Endothelial cell of umbilical vein (primary cell): ENCODE measurements at regions not wholly inside any gene's neighbourhood (a gene's known extent, or its start where the extent isn't known, plus 50 kb on each side); places are given as distances from the start of the nearest gene placed in this dataset.
"Not testable (repeated sequence)": the region's sequence is repeated elsewhere in the genome, so short reads cannot be mapped to it uniquely, and the experiment has no call there.

Experiments
- BruUV-seq: library from RNA; stranded (reverse); fragments of 400-500 nt; replicated peaks from 2 replicates; lab custom pipeline; 2021; lab: Mats Ljungman, UMichigan
- CTCF ChIA-PET: fragments of 300-600, 350-600 bp; sonication (Branson Sonifier 250); formaldehyde crosslinking; loops from one replicate; lab custom pipeline; 2021; ENCODE audit warnings: antibody characterized with exemption, inconsistent platforms; lab: Charles Lee
- POLR2A ChIA-PET: fragments of 300-600, 350-600 bp; sonication (Branson Sonifier 250); formaldehyde crosslinking; loops from one replicate; lab custom pipeline; 2021; ENCODE audit warnings: antibody characterized with exemption, inconsistent platforms; lab: Charles Lee
- DNase-seq: peaks from one replicate; pipeline ENCODE4 v3.0.0-alpha.2; 2011; ENCODE audit warnings: low read depth, low spot score
- FAIRE-seq: peaks from 2 replicates; lab custom pipeline; 2011; peaks lifted over from hg19 to GRCh38; lab: Jason Lieb, UNC
- H2AFZ ChIP-seq: 2 replicates; pipeline ENCODE4 v1.6.0; 2012; ENCODE audit warnings: low read depth, low read length, control low read depth, inconsistent platforms
- H3K27ac ChIP-seq: 2 replicates; pipeline ENCODE4 v1.5.1; 2011; ENCODE audit warnings: low read depth, mild to moderate bottlenecking, control low read depth, low read length, moderate library complexity; ENCODE audit not compliant: insufficient read depth
- H3K27me3 ChIP-seq, 2 experiments: 2 replicates each; pipeline versions ENCODE4 v1.6.0 to v1.6.1; 2011; ENCODE audit warnings: low read length in 2 of 2, mixed read lengths in 1 of 2; ENCODE audit not compliant: control insufficient read depth in 2 of 2, insufficient read depth in 2 of 2
- H3K36me3 ChIP-seq, 2 experiments: 2 replicates in 1 of 2; 3 replicates in 1 of 2; pipeline ENCODE4 v1.5.1; 2011; ENCODE audit warnings: low read length in 2 of 2, mild to moderate bottlenecking in 1 of 2, moderate library complexity in 1 of 2; ENCODE audit not compliant: control insufficient read depth in 2 of 2, insufficient read depth in 2 of 2; ENCODE audit errors: extremely low read depth in 1 of 2
- H3K4me1 ChIP-seq: 3 replicates; pipeline ENCODE4 v1.5.1; 2011; ENCODE audit warnings: mild to moderate bottlenecking, low read length; ENCODE audit not compliant: control insufficient read depth, insufficient read depth; ENCODE audit errors: extremely low read depth
- H3K4me2 ChIP-seq: 2 replicates; pipeline ENCODE4 v1.6.1; 2011; ENCODE audit warnings: low read length, control low read depth, mixed read lengths; ENCODE audit not compliant: insufficient read depth
- H3K4me3 ChIP-seq, 3 experiments: fragments of 200-600 bp in 1 of 3; sonication (generic), shearing (Covaris generic) in 1 of 3; replicated peaks in 1 of 3; 2 replicates each; pipeline ENCODE4 v1.5.1; 2011 to 2016; ENCODE audit warnings: control low read depth in 3 of 3, low read length in 3 of 3, mild to moderate bottlenecking in 2 of 3, inconsistent platforms in 1 of 3, low read depth in 1 of 3, moderate library complexity in 1 of 3; ENCODE audit not compliant: insufficient read depth in 1 of 3
- H3K79me2 ChIP-seq: 2 replicates; pipeline ENCODE4 v1.6.0; 2012; ENCODE audit warnings: low read length, inconsistent platforms; ENCODE audit not compliant: control insufficient read depth, insufficient read depth
- H3K9ac ChIP-seq: replicated peaks from 2 replicates; pipeline ENCODE3; 2011; ENCODE audit warnings: low read length, control low read depth; ENCODE audit not compliant: insufficient read depth; ENCODE audit errors: extremely low read depth
- H3K9me1 ChIP-seq: replicated peaks from 3 replicates; pipeline ENCODE4 v1.6.0; 2011; ENCODE audit warnings: mild to moderate bottlenecking, low read length; ENCODE audit not compliant: control insufficient read depth, insufficient read depth; ENCODE audit errors: extremely low read depth
- H3K9me3 ChIP-seq: replicated peaks from 2 replicates; pipeline ENCODE4 v1.5.1; 2012; ENCODE audit warnings: low read length, inconsistent platforms; ENCODE audit not compliant: control insufficient read depth, insufficient read depth
- H4K20me1 ChIP-seq: replicated peaks from 2 replicates; pipeline ENCODE3; 2011; ENCODE audit warnings: mild to moderate bottlenecking, low read length; ENCODE audit not compliant: control insufficient read depth, insufficient read depth; ENCODE audit errors: extremely low read depth
- EZH2 ChIP-seq: IDR thresholded peaks from 2 replicates; pipeline ENCODE4 v1.6.1; 2012; ENCODE audit warnings: borderline replicate concordance, low read depth, mild to moderate bottlenecking, moderate library complexity, low read length, inconsistent platforms; ENCODE audit not compliant: severe bottlenecking
- FOS ChIP-seq: IDR thresholded peaks from 2 replicates; pipeline ENCODE4 v1.6.1; 2011; ENCODE audit warnings: mild to moderate bottlenecking, low read length, moderate library complexity, borderline replicate concordance; ENCODE audit not compliant: insufficient read depth
- GATA2 ChIP-seq: IDR thresholded peaks from 2 replicates; pipeline ENCODE4 v1.7.0; 2011; ENCODE audit warnings: low read depth, mild to moderate bottlenecking, moderate library complexity, mixed read lengths, low read length; ENCODE audit not compliant: insufficient read length, insufficient read depth
- JUN ChIP-seq: IDR thresholded peaks from 2 replicates; pipeline ENCODE4 v1.6.1; 2011; ENCODE audit warnings: borderline replicate concordance, low read depth; ENCODE audit not compliant: insufficient read length, insufficient read depth
- MAX ChIP-seq: IDR thresholded peaks from 2 replicates; pipeline ENCODE4 v1.6.1; 2011; ENCODE audit not compliant: insufficient read depth, insufficient read length
- MYC ChIP-seq: IDR thresholded peaks from one replicate; pipeline ENCODE4 v1.6.1; 2011; ENCODE audit warnings: mild to moderate bottlenecking, low read depth, low read length
- POLR2A ChIP-seq: IDR thresholded peaks from 2 replicates; pipeline ENCODE4 v1.6.1; 2012; ENCODE audit warnings: low read depth, mild to moderate bottlenecking, control low read depth, low read length
- POLR2AphosphoS5 ChIP-seq: IDR thresholded peaks from 2 replicates; pipeline ENCODE4 v1.6.1; 2012; ENCODE audit warnings: low read depth, mild to moderate bottlenecking, control low read depth, low read length, moderate library complexity; ENCODE audit not compliant: insufficient read depth
- dilution Hi-C: fragments of 300-500 bp; cut with MboI; formaldehyde crosslinking; loops from one replicate; pipeline ENCODE4 v1.15.0; 2019; ENCODE audit warnings: low sequenced_read_pairs; ENCODE audit not compliant: extremely low pct_ligation_motif_present
- intact Hi-C: fragments of 100-400 bp; cut with micrococcal nuclease; formaldehyde crosslinking; loops from one replicate; pipeline ENCODE4 v1.10.0; 2022
- TF ChIP-seq, protein P1 (sequence below), 2 donors: IDR thresholded peaks; 1 replicate in 1 of 2; 2 replicates in 1 of 2; pipeline ENCODE4 v1.5.1; 2011; ENCODE audit warnings: low read length in 2 of 2, mild to moderate bottlenecking in 2 of 2, moderate library complexity in 2 of 2, control low read depth in 1 of 2, inconsistent platforms in 1 of 2, low read depth in 1 of 2; ENCODE audit not compliant: insufficient read depth in 1 of 2; ENCODE audit errors: extremely low read depth in 1 of 2

GRCh38 chr10:2881720-2882620, 185.4 kb upstream of the PFKP start:
- TF ChIP-seq MYC, result no peak
- no peak for TF ChIP-seq GATA2
- TF ChIP-seq POLR2A, result no peak
- TF ChIP-seq JUN, result no peak
- no peak for TF ChIP-seq FOS
- TF ChIP-seq POLR2AphosphoS5, result no peak
- TF ChIP-seq EZH2, result no peak
- TF ChIP-seq, protein P1, sequence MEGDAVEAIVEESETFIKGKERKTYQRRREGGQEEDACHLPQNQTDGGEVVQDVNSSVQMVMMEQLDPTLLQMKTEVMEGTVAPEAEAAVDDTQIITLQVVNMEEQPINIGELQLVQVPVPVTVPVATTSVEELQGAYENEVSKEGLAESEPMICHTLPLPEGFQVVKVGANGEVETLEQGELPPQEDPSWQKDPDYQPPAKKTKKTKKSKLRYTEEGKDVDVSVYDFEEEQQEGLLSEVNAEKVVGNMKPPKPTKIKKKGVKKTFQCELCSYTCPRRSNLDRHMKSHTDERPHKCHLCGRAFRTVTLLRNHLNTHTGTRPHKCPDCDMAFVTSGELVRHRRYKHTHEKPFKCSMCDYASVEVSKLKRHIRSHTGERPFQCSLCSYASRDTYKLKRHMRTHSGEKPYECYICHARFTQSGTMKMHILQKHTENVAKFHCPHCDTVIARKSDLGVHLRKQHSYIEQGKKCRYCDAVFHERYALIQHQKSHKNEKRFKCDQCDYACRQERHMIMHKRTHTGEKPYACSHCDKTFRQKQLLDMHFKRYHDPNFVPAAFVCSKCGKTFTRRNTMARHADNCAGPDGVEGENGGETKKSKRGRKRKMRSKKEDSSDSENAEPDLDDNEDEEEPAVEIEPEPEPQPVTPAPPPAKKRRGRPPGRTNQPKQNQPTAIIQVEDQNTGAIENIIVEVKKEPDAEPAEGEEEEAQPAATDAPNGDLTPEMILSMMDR (IDR thresholded peaks at IDR 0.05; ENCODE audit: extremely low read depth in 1 of 2, insufficient read depth in 1 of 2, low read depth in 1 of 2, low read length in 2 of 2), result no peak
- TF ChIP-seq MAX, result no peak
- Histone ChIP-seq H3K27me3 (peaks cover 0 to 5% of the 10 kb centered on the region in 2 experiments), H3K27ac (no peak overlapping the region), H3K9me1 (no peaks in the 10 kb centered on the region), H3K4me2 (no peak overlapping the region), H3K9ac (no peak overlapping the region), H3K79me2 (no peaks in the 10 kb centered on the region), H3K36me3 (no peaks in the 10 kb centered on the region), H3K4me1 (no peaks in the 10 kb centered on the region), H3K9me3 (no peaks in the 10 kb centered on the region), H4K20me1 (no peaks in the 10 kb centered on the region), H3K4me3 (no peak overlapping the region), H2AFZ (no peak overlapping the region)
- POLR2A ChIA-PET, result no interaction called here
- intact Hi-C loops, result no loop called here
- no peak for FAIRE-seq
- CTCF ChIA-PET, result no interaction called here
- DNase-seq, result no peak
- dilution Hi-C loops, result no loop called here
- BruUV-seq, result no TSS peak

GRCh38 chr10:2880050-2880449, 187.3 kb upstream of the PFKP start:
- H3K4me1 ChIP-seq, H3K79me2 ChIP-seq, H3K9me3 ChIP-seq, H3K9ac ChIP-seq, H3K4me3 ChIP-seq, H3K36me3 ChIP-seq, intact Hi-C loops, BruUV-seq, H3K4me2 ChIP-seq, FAIRE-seq, CTCF ChIA-PET, dilution Hi-C loops, H3K9me1 ChIP-seq, DNase-seq, H3K27me3 ChIP-seq, POLR2A ChIA-PET, H2AFZ ChIP-seq, H4K20me1 ChIP-seq, H3K27ac ChIP-seq: not testable (repeated sequence)
